H1 (cell line): ENCODE measurements at regions not wholly inside any gene's neighbourhood (a gene's known extent, or its start where the extent isn't known, plus 50 kb on each side); places are given as distances from the start of the nearest gene placed in this dataset.

ENCODE experiments used
- CHD2 ChIP-seq: IDR thresholded peaks from 2 replicates; pipeline ENCODE4 v1.6.1; 2012; ENCODE audit warnings: low read length, improper control_type of control experiment
- CREB1 ChIP-seq: IDR thresholded peaks from 2 replicates; pipeline ENCODE4 v1.6.1; 2012; ENCODE audit warnings: inconsistent platforms
- PHF8 ChIP-seq: fragments of 200-600 bp; sonication (generic); conservative IDR thresholded peaks from 2 replicates; pipeline ENCODE4 v1.7.1; 2012; ENCODE audit warnings: low read depth, mild to moderate bottlenecking, inconsistent platforms, low read length, moderate library complexity
- POLR2A ChIP-seq, 2 experiments: IDR thresholded peaks; 1 replicate in 1 of 2; 2 replicates in 1 of 2; pipeline ENCODE4 v1.6.1; 2011; ENCODE audit warnings: low read depth in 2 of 2, low read length in 2 of 2, mild to moderate bottlenecking in 2 of 2; ENCODE audit errors: control extremely low read depth in 1 of 2
- POLR2AphosphoS5 ChIP-seq: IDR thresholded peaks from 2 replicates; pipeline ENCODE4 v1.6.1; 2011; ENCODE audit warnings: low read depth, low read length
- RXRA ChIP-seq: IDR thresholded peaks from 2 replicates; pipeline ENCODE4 v1.6.1; 2011; ENCODE audit warnings: low read depth, mild to moderate bottlenecking, low read length, moderate library complexity; ENCODE audit not compliant: insufficient read depth
- YY1 ChIP-seq: IDR thresholded peaks from 2 replicates; pipeline ENCODE4 v1.6.1; 2011; ENCODE audit warnings: low read depth, mild to moderate bottlenecking, low read length
- TF ChIP-seq, protein P1 (sequence below), 3 experiments: IDR thresholded peaks; 1 replicate in 2 of 3; 2 replicates in 1 of 3; pipeline versions ENCODE4 v1.5.1 to v1.6.1; 2011; ENCODE audit warnings: low read length in 3 of 3, mild to moderate bottlenecking in 3 of 3, inconsistent platforms in 2 of 3, low read depth in 1 of 3, moderate library complexity in 1 of 3; ENCODE audit not compliant: insufficient read depth in 1 of 3; ENCODE audit errors: control extremely low read depth in 1 of 3
- TF ChIP-seq, protein P2 (sequence below): IDR thresholded peaks from 2 replicates; pipeline ENCODE4 v1.6.1; 2011; ENCODE audit warnings: low read length, improper control_type of control experiment
- TF ChIP-seq, protein P3 (sequence below): IDR thresholded peaks from 2 replicates; pipeline ENCODE4 v1.6.1; 2012; ENCODE audit warnings: low read length, inconsistent platforms

DNA sequence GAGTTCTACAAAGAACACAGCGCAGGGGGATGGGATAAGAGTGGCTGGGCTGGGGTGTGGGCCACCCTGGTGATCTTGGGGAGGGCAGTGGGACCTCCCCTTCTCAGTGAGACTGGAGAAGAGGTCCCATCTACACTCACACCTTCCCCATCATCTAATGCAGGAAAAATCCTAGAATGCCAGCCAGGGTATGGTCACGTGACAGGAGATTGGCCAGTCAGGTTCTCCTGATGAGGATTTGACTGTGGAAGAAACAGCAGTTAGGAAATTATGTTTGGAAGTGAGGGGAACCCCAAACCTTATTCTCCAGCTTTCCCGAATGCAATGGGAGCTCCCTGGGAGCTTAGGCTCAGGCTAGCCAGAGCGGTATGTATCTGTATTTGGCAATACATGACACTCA is 158.8 kb upstream of the GRB10 start:
- TF ChIP-seq, protein P1, sequence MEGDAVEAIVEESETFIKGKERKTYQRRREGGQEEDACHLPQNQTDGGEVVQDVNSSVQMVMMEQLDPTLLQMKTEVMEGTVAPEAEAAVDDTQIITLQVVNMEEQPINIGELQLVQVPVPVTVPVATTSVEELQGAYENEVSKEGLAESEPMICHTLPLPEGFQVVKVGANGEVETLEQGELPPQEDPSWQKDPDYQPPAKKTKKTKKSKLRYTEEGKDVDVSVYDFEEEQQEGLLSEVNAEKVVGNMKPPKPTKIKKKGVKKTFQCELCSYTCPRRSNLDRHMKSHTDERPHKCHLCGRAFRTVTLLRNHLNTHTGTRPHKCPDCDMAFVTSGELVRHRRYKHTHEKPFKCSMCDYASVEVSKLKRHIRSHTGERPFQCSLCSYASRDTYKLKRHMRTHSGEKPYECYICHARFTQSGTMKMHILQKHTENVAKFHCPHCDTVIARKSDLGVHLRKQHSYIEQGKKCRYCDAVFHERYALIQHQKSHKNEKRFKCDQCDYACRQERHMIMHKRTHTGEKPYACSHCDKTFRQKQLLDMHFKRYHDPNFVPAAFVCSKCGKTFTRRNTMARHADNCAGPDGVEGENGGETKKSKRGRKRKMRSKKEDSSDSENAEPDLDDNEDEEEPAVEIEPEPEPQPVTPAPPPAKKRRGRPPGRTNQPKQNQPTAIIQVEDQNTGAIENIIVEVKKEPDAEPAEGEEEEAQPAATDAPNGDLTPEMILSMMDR (IDR thresholded peaks at IDR 0.05; ENCODE audit: control extremely low read depth in 1 of 3, insufficient read depth in 1 of 3, low read depth in 1 of 3, low read length in 3 of 3): no peak
- TF ChIP-seq, protein P2, sequence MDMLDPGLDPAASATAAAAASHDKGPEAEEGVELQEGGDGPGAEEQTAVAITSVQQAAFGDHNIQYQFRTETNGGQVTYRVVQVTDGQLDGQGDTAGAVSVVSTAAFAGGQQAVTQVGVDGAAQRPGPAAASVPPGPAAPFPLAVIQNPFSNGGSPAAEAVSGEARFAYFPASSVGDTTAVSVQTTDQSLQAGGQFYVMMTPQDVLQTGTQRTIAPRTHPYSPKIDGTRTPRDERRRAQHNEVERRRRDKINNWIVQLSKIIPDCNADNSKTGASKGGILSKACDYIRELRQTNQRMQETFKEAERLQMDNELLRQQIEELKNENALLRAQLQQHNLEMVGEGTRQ: no peak
- TF ChIP-seq POLR2AphosphoS5 (no peak), YY1 (no peak), POLR2A (IDR thresholded peaks at IDR 0.05; ENCODE audit: control extremely low read depth in 1 of 2, low read depth in 2 of 2, low read length in 2 of 2) (no peak), CHD2 (no peak), CREB1 (no peak), PHF8 (no peak), RXRA (no peak)
- TF ChIP-seq, protein P3, sequence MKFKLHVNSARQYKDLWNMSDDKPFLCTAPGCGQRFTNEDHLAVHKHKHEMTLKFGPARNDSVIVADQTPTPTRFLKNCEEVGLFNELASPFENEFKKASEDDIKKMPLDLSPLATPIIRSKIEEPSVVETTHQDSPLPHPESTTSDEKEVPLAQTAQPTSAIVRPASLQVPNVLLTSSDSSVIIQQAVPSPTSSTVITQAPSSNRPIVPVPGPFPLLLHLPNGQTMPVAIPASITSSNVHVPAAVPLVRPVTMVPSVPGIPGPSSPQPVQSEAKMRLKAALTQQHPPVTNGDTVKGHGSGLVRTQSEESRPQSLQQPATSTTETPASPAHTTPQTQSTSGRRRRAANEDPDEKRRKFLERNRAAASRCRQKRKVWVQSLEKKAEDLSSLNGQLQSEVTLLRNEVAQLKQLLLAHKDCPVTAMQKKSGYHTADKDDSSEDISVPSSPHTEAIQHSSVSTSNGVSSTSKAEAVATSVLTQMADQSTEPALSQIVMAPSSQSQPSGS: no peak
